ENCODE measurements at regions not wholly inside any gene's neighbourhood (a gene's known extent, or its start where the extent isn't known, plus 50 kb on each side); places are given as distances from the start of the nearest gene placed in this dataset.
A peak's percentile ranks its signal among the peaks of the same experiment; 100 is the strongest.

DNA sequence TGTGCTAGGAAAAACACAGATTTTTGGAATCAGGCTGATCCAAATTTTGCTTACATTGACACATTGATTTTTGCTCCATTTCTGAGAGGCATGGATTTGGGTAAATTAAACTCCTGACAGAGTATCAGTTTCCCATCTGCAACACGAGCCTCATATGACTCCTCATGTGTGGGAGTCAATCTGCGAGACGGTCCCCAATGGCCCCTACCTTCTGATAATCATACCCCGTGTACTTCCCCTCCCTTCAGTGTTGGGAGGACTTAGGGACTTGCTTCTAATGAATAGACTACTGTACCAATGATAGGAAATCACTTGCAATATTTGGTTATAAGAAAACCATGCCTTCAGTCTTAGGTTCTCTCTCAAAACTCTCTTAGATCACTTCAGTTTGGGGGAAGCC lies 302.7 kb downstream of the ETS1 start:
- TF ChIP-seq, protein P1, sequence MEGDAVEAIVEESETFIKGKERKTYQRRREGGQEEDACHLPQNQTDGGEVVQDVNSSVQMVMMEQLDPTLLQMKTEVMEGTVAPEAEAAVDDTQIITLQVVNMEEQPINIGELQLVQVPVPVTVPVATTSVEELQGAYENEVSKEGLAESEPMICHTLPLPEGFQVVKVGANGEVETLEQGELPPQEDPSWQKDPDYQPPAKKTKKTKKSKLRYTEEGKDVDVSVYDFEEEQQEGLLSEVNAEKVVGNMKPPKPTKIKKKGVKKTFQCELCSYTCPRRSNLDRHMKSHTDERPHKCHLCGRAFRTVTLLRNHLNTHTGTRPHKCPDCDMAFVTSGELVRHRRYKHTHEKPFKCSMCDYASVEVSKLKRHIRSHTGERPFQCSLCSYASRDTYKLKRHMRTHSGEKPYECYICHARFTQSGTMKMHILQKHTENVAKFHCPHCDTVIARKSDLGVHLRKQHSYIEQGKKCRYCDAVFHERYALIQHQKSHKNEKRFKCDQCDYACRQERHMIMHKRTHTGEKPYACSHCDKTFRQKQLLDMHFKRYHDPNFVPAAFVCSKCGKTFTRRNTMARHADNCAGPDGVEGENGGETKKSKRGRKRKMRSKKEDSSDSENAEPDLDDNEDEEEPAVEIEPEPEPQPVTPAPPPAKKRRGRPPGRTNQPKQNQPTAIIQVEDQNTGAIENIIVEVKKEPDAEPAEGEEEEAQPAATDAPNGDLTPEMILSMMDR (IDR thresholded peaks at IDR 0.05), result no peak
- no peak for TF ChIP-seq EZH2 (IDR thresholded peaks at IDR 0.05; ENCODE audit: borderline replicate concordance, insufficient read depth, low read depth, low read length, poor library complexity, severe bottlenecking)
- H2AFZ ChIP-seq (ENCODE audit: insufficient read depth, low read depth, low read length, poor library complexity, severe bottlenecking), result peak overlapping the region; percentile 6
- ATAC-seq (ENCODE audit: low read depth) (peak; percentile 28), DNase-seq (peak; percentile 12)
- H3K36me3 ChIP-seq (replicated peaks in 1 of 2; ENCODE audit: control extremely low read depth in 1 of 2, control insufficient read depth in 1 of 2, extremely low read depth in 1 of 2, insufficient read depth in 2 of 2, low read length in 1 of 2), result no peaks in the 10 kb centered on the region
- Mint-ChIP-seq H3K27me3 (no peaks in the 10 kb centered on the region), H3K27ac (peak overlapping the region; percentile 62), H3K4me3 (peak overlapping the region; percentile 17), H3K9me3 (ENCODE audit: insufficient read depth) (no peaks in the 10 kb centered on the region), H3K4me1 (peaks cover 55% of the 10 kb centered on the region)
- intact Hi-C loops (cut with micrococcal nuclease), result loop anchor here (10.0 kb wide), 1 partner anchor 90 kb away; no protein-coding TSS in a partner anchor
- ChIA-PET POLR2A (interaction anchor here (0.6 to 1.0 kb wide), 2 partner anchors 21 to 236 kb away, joined by 3 to 4 read pairs; no protein-coding TSS in a partner anchor), CTCF (interaction anchor here (1.0 to 1.8 kb wide), 6 partner anchors 26 to 671 kb away, joined by 3 to 7 read pairs (median 4); no protein-coding TSS in a partner anchor)
- no peak overlapping the region for H3K9ac ChIP-seq (ENCODE audit: low read length)
- H3K4me2 ChIP-seq (replicated peaks; ENCODE audit: low read depth, low read length, poor library complexity, severe bottlenecking), result peak overlapping the region; percentile 27
- H3K4me3 ChIP-seq (ENCODE audit: control extremely low read depth in 1 of 5, extremely low read depth in 1 of 5, insufficient read depth in 1 of 5, low read depth in 2 of 5, low read length in 4 of 5), result no peak overlapping the region
- WGBS (ENCODE audit: insufficient coverage), result no CpG with 5 or more reads among the region's 4 CpGs
- no peaks in the 10 kb centered on the region for H3K9me3 ChIP-seq (ENCODE audit: control extremely low read depth in 1 of 3, control insufficient read depth in 2 of 3, insufficient read depth in 1 of 3, low read length in 2 of 3)
- no peaks in the 10 kb centered on the region for H3K27me3 ChIP-seq (replicated peaks in 1 of 4; ENCODE audit: control extremely low read depth in 1 of 4, control insufficient read depth in 3 of 4, insufficient read depth in 4 of 4, low read length in 3 of 4)
- no peaks in the 10 kb centered on the region for H4K20me1 ChIP-seq (ENCODE audit: control insufficient read depth, insufficient read depth, low read length, poor library complexity, severe bottlenecking)
- no peak overlapping the region for H3K27ac ChIP-seq (ENCODE audit: low read length in 2 of 2)
- peaks cover 25 to 34% of the 10 kb centered on the region in 2 donors for H3K4me1 ChIP-seq (ENCODE audit: control insufficient read depth in 2 of 2, insufficient read depth in 2 of 2, low read length in 2 of 2)
- H3K79me2 ChIP-seq (ENCODE audit: control insufficient read depth, insufficient read depth, low read length), result peaks cover 5% of the 10 kb centered on the region

DNA sequence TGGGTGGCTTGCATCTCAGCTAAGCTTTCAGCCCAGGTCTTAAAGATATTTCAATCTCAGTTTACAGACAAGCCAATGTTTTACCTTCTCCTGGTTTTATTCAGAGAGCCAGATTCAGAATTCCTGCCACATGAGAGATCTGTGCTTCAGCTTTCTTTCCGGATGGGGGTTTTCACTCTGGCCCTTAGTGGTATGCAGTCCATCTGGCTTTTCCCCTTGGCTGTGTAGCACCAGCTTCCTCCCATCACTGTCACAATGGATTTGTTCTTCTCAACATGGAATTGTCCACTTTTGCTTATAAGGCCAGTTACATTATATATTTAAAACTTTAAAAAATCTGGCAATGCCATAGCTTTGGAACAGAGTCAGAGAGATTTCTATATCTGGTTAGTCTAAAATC lies 303.9 kb downstream of the ETS1 start:
- peaks cover 46% of the 10 kb centered on the region for H3K4me1 Mint-ChIP-seq
- DNase-seq (no peak), ATAC-seq (ENCODE audit: low read depth) (no peak)
- CTCF ChIA-PET, result interaction anchor here (0.8 to 2.4 kb wide), 8 partner anchors 24 to 571 kb away, joined by 3 to 11 read pairs (median 4); no protein-coding TSS in a partner anchor
- H3K4me1 ChIP-seq (ENCODE audit: control insufficient read depth in 2 of 2, insufficient read depth in 2 of 2, low read length in 2 of 2), result peaks cover 16 to 22% of the 10 kb centered on the region in 2 donors
- no peak overlapping the region for H3K9ac ChIP-seq (ENCODE audit: low read length)
- H3K27ac ChIP-seq (ENCODE audit: low read length in 2 of 2), result no peak overlapping the region
- H3K4me3 ChIP-seq (ENCODE audit: control extremely low read depth in 1 of 5, extremely low read depth in 1 of 5, insufficient read depth in 1 of 5, low read depth in 2 of 5, low read length in 4 of 5), result no peak overlapping the region
- no peaks in the 10 kb centered on the region for H3K9me3 ChIP-seq (ENCODE audit: control extremely low read depth in 1 of 3, control insufficient read depth in 2 of 3, insufficient read depth in 1 of 3, low read length in 2 of 3)
- H3K36me3 ChIP-seq (replicated peaks in 1 of 2; ENCODE audit: control extremely low read depth in 1 of 2, control insufficient read depth in 1 of 2, extremely low read depth in 1 of 2, insufficient read depth in 2 of 2, low read length in 1 of 2), result no peaks in the 10 kb centered on the region
- H4K20me1 ChIP-seq (ENCODE audit: control insufficient read depth, insufficient read depth, low read length, poor library complexity, severe bottlenecking), result no peaks in the 10 kb centered on the region
- no peak overlapping the region for H3K4me2 ChIP-seq (replicated peaks; ENCODE audit: low read depth, low read length, poor library complexity, severe bottlenecking)
- H3K79me2 ChIP-seq (ENCODE audit: control insufficient read depth, insufficient read depth, low read length), result peaks cover 3% of the 10 kb centered on the region
- no peak overlapping the region for H3K27ac Mint-ChIP-seq
- 100% methylated on average over 1 of the region's 1 CpG for WGBS (ENCODE audit: insufficient coverage)
- no peak overlapping the region for H2AFZ ChIP-seq (ENCODE audit: insufficient read depth, low read depth, low read length, poor library complexity, severe bottlenecking)
- POLR2A ChIA-PET, result no interaction called here
- H3K27me3 ChIP-seq (replicated peaks in 1 of 4; ENCODE audit: control extremely low read depth in 1 of 4, control insufficient read depth in 3 of 4, insufficient read depth in 4 of 4, low read length in 3 of 4), result no peaks in the 10 kb centered on the region
- H3K4me3 Mint-ChIP-seq, result no peak overlapping the region
- intact Hi-C loops (cut with micrococcal nuclease), result loop anchor here (10.0 kb wide), 1 partner anchor 89 kb away; no protein-coding TSS in a partner anchor
- TF ChIP-seq, protein P1 (IDR thresholded peaks at IDR 0.05), result no peak
- no peak for TF ChIP-seq EZH2 (IDR thresholded peaks at IDR 0.05; ENCODE audit: borderline replicate concordance, insufficient read depth, low read depth, low read length, poor library complexity, severe bottlenecking)
- H3K27me3 Mint-ChIP-seq, result no peaks in the 10 kb centered on the region
- no peaks in the 10 kb centered on the region for H3K9me3 Mint-ChIP-seq (ENCODE audit: insufficient read depth)

All from B cell (primary cell).